ENCODE measurements at regions not wholly inside any gene's neighbourhood (a gene's known extent, or its start where the extent isn't known, plus 50 kb on each side); places are given as distances from the start of the nearest gene placed in this dataset.

DNA sequence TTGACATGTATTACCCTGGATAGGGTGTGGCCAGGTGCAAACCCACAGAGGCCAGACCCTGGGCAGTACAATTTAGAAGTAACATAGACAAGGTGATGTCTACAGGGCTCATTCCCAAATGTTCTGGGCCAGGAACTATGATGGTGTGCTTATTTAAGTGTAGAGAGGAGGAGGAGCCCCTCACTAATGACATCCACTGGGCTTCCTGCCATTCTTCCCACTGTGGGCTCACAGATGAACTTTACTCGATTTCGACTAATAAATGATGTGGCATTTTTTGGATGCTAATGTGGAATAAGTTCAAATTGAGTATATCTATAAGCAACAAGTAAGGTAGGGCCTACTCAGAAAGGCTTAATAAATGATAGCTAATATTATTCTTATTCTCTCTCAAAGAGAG is 280.9 kb upstream of the BOD1L1 start:
- no peak overlapping the region for H3K4me3 Mint-ChIP-seq (ENCODE audit: unreplicated experiment)
- TF ChIP-seq CTCF (IDR thresholded peaks at IDR 0.05) = no peak
- no peaks in the 10 kb centered on the region for H3K9me3 Mint-ChIP-seq (ENCODE audit: unreplicated experiment)
- H3K4me1 Mint-ChIP-seq (ENCODE audit: unreplicated experiment) = peaks cover 74% of the 10 kb centered on the region
- no peaks in the 10 kb centered on the region for H3K36me3 Mint-ChIP-seq (ENCODE audit: unreplicated experiment)
- peak overlapping the region; percentile 98 for H3K27ac Mint-ChIP-seq (ENCODE audit: unreplicated experiment)
- H3K27me3 Mint-ChIP-seq (ENCODE audit: unreplicated experiment) = no peaks in the 10 kb centered on the region
- no peak for DNase-seq (ENCODE audit: extremely low spot score, unreplicated experiment)

- Mint-ChIP-seq H3K4me1 (ENCODE audit: unreplicated experiment) (peaks cover 68% of the 10 kb centered on the region), H3K4me3 (ENCODE audit: unreplicated experiment) (no peak overlapping the region), H3K36me3 (ENCODE audit: unreplicated experiment) (no peaks in the 10 kb centered on the region), H3K27me3 (ENCODE audit: unreplicated experiment) (no peaks in the 10 kb centered on the region), H3K27ac (ENCODE audit: unreplicated experiment) (no peak overlapping the region), H3K9me3 (ENCODE audit: unreplicated experiment) (no peaks in the 10 kb centered on the region)
- TF ChIP-seq CTCF (IDR thresholded peaks at IDR 0.05) = no peak
- no peak for DNase-seq (ENCODE audit: extremely low spot score, unreplicated experiment)
Observed at GRCh38 chr4:13910556-13910955, 283.0 kb upstream of the BOD1L1 start.

DNA sequence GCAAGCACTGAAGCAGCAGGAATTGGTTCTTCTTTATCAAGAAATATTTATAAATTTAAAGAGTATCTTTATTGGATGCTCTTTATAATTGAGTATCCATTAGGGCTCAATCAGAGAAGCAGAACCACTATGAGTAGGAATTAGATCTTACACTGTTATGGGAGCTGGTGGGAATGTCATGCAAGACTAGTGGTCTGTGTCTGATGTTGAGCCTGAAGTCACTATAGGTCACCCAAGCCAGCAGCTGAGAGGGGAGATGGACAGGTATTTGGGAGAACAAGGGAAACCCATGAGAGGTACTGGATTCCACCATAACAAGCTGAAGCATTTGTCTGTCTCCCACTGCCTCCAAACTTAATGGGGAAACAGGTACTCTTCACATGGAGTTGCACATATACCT is 283.7 kb upstream of the BOD1L1 start:
- no peaks in the 10 kb centered on the region for H3K36me3 Mint-ChIP-seq (ENCODE audit: unreplicated experiment)
- H3K4me1 Mint-ChIP-seq (ENCODE audit: unreplicated experiment) = peaks cover 63% of the 10 kb centered on the region
- no peak overlapping the region for H3K4me3 Mint-ChIP-seq (ENCODE audit: unreplicated experiment)
- no peak for TF ChIP-seq CTCF (IDR thresholded peaks at IDR 0.05)
- DNase-seq (ENCODE audit: extremely low spot score, unreplicated experiment) = no peak
- H3K9me3 Mint-ChIP-seq (ENCODE audit: unreplicated experiment) = no peaks in the 10 kb centered on the region
- H3K27me3 Mint-ChIP-seq (ENCODE audit: unreplicated experiment) = no peaks in the 10 kb centered on the region
- peak overlapping the region; percentile 27 for H3K27ac Mint-ChIP-seq (ENCODE audit: unreplicated experiment)

DNA sequence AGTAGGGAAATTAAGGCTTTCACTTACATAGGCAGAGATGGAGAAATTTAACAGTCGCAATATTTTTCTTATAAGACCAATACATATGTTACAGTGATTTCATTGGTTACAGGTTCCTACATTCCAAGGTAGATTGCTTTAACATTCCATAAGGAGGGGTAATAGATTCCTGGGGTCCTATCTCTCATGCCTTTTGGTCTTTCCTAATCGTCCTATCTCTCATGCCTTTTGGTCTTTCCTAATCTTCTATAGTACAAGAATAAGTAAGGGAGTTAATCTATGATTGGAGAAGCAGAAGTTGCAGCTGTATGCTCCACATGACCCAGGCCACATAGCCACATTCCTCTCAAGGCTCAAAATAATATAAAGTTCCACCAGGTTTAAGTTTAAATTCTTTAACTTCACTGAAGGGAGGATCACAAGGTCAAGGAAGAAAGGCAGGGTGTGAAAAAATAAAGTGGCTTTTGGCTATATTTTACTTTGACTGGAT is 285.0 kb upstream of the BOD1L1 start:
- Mint-ChIP-seq H3K27ac (ENCODE audit: unreplicated experiment) (peak overlapping the region; percentile 81), H3K9me3 (ENCODE audit: unreplicated experiment) (no peaks in the 10 kb centered on the region), H3K27me3 (ENCODE audit: unreplicated experiment) (no peaks in the 10 kb centered on the region), H3K4me3 (ENCODE audit: unreplicated experiment) (no peak overlapping the region), H3K4me1 (ENCODE audit: unreplicated experiment) (peaks cover 63% of the 10 kb centered on the region), H3K36me3 (ENCODE audit: unreplicated experiment) (no peaks in the 10 kb centered on the region)
- DNase-seq (ENCODE audit: extremely low spot score, unreplicated experiment) = no peak
- TF ChIP-seq CTCF (IDR thresholded peaks at IDR 0.05) = no peak

DNA sequence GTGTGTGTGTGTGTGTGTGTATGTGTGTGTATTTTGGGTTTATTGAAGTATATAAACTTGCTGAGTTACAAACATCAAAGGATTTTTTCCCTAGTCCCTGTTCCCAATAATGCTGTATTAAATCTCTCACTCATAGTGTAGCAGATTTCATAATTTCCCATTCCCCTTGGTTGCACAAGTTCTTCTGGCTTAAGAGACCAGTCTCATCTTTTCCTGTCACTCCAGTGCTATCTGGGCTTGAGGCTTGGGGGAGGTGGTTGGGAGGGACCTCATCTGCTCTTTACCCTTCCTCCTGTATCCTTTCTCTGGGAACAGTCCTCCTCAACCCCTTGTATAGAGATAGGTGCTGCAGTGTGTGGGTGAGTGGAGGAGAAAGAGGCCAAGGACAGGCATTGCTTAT is 285.4 kb upstream of the BOD1L1 start:
- no peak for DNase-seq (ENCODE audit: extremely low spot score, unreplicated experiment)
- no peak for TF ChIP-seq CTCF (IDR thresholded peaks at IDR 0.05)
- peak overlapping the region; percentile 81 for H3K27ac Mint-ChIP-seq (ENCODE audit: unreplicated experiment)
- no peaks in the 10 kb centered on the region for H3K36me3 Mint-ChIP-seq (ENCODE audit: unreplicated experiment)
- H3K9me3 Mint-ChIP-seq (ENCODE audit: unreplicated experiment) = no peaks in the 10 kb centered on the region
- no peaks in the 10 kb centered on the region for H3K27me3 Mint-ChIP-seq (ENCODE audit: unreplicated experiment)
- peaks cover 63% of the 10 kb centered on the region for H3K4me1 Mint-ChIP-seq (ENCODE audit: unreplicated experiment)
- H3K4me3 Mint-ChIP-seq (ENCODE audit: unreplicated experiment) = no peak overlapping the region
